ENCODE measurements at regions not wholly inside any gene's neighbourhood (a gene's known extent, or its start where the extent isn't known, plus 50 kb on each side); places are given as distances from the start of the nearest gene placed in this dataset.

GRCh38 chr20:22942742-22943141, 92.4 kb upstream of the SSTR4 start:
- no peak overlapping the region for H2AFZ ChIP-seq (ENCODE audit: low read depth, low read length)
- no peaks in the 10 kb centered on the region for H3K9me1 ChIP-seq (replicated peaks; ENCODE audit: control insufficient read depth, extremely low read depth, insufficient read depth, low read length)
- TF ChIP-seq POLR2AphosphoS5 (IDR thresholded peaks at IDR 0.05; ENCODE audit: insufficient read depth, low read depth, low read length) (no peak), MYC (IDR thresholded peaks at IDR 0.05; ENCODE audit: low read depth, low read length) (no peak), GATA2 (IDR thresholded peaks at IDR 0.05; ENCODE audit: insufficient read depth, insufficient read length, low read depth, low read length) (no peak), CTCF (IDR thresholded peaks at IDR 0.05; ENCODE audit: extremely low read depth in 1 of 2, insufficient read depth in 1 of 2, low read depth in 1 of 2, low read length in 2 of 2) (no peak), EZH2 (IDR thresholded peaks at IDR 0.05; ENCODE audit: borderline replicate concordance, low read depth, low read length, severe bottlenecking) (no peak), POLR2A (IDR thresholded peaks at IDR 0.05; ENCODE audit: low read depth, low read length) (no peak), JUN (IDR thresholded peaks at IDR 0.05; ENCODE audit: borderline replicate concordance, insufficient read depth, insufficient read length, low read depth) (no peak), FOS (IDR thresholded peaks at IDR 0.05; ENCODE audit: borderline replicate concordance, insufficient read depth, low read length) (no peak), MAX (IDR thresholded peaks at IDR 0.05; ENCODE audit: insufficient read depth, insufficient read length) (no peak)
- H3K36me3 ChIP-seq (ENCODE audit: control insufficient read depth in 2 of 2, extremely low read depth in 1 of 2, insufficient read depth in 2 of 2, low read length in 2 of 2) = no peaks in the 10 kb centered on the region
- dilution Hi-C loops (cut with MboI; ENCODE audit: extremely low pct_ligation_motif_present, low sequenced_read_pairs) (no loop called here), intact Hi-C loops (cut with micrococcal nuclease) (no loop called here)
- FAIRE-seq = no peak
- ChIA-PET CTCF (interaction anchor here (1.0 to 2.1 kb wide), 2 partner anchors 12 to 251 kb away, joined by 3 to 7 read pairs; no protein-coding TSS in a partner anchor), POLR2A (no interaction called here)
- no peak overlapping the region for H3K27ac ChIP-seq (ENCODE audit: insufficient read depth, low read depth, low read length)
- no peaks in the 10 kb centered on the region for H3K9me3 ChIP-seq (replicated peaks; ENCODE audit: control insufficient read depth, insufficient read depth, low read length)
- peaks cover 0 to 11% of the 10 kb centered on the region in 2 experiments for H3K27me3 ChIP-seq (ENCODE audit: control insufficient read depth in 2 of 2, insufficient read depth in 2 of 2, low read length in 2 of 2)
- DNase-seq (ENCODE audit: low read depth, low spot score) = no peak
- no peak overlapping the region for H3K9ac ChIP-seq (replicated peaks; ENCODE audit: extremely low read depth, insufficient read depth, low read length)
- no peaks in the 10 kb centered on the region for H3K4me1 ChIP-seq (ENCODE audit: control insufficient read depth, extremely low read depth, insufficient read depth, low read length)
- H3K4me2 ChIP-seq (ENCODE audit: insufficient read depth, low read length) = no peak overlapping the region
- H4K20me1 ChIP-seq (replicated peaks; ENCODE audit: control insufficient read depth, extremely low read depth, insufficient read depth, low read length) = no peaks in the 10 kb centered on the region
- BruUV-seq (replicated peaks) = no TSS peak
- no peak overlapping the region for H3K4me3 ChIP-seq (replicated peaks in 1 of 3; ENCODE audit: insufficient read depth in 1 of 3, low read depth in 1 of 3, low read length in 3 of 3)
- H3K79me2 ChIP-seq (ENCODE audit: control insufficient read depth, insufficient read depth, low read length) = no peaks in the 10 kb centered on the region

All from endothelial cell of umbilical vein (primary cell).